ENCODE measurements at regions not wholly inside any gene's neighbourhood (a gene's known extent, or its start where the extent isn't known, plus 50 kb on each side); places are given as distances from the start of the nearest gene placed in this dataset.

GRCh38 chr6:156167016-156167624, 610.1 kb upstream of the ARID1B start:
- Histone ChIP-seq H3K27ac (peak overlapping the region; percentile 65 to 82), H3K4me3 (peak overlapping the region; percentile 22 to 63 (median 41)), H3K27me3 (no peaks in the 10 kb centered on the region), H3K4me1 (no peaks in the 10 kb centered on the region), H3K9me3 (no peaks in the 10 kb centered on the region), H3K36me3 (no peaks in the 10 kb centered on the region)
- peak in 1 of 2 donors; percentile 31 for DNase-seq (ENCODE audit: low spot score in 2 of 2)
- no peak for TF ChIP-seq POLR2A (IDR thresholded peaks at IDR 0.05)
- intact Hi-C loops (cut with DNase I; ENCODE audit: low total_unique reads), result no loop called here

DNA sequence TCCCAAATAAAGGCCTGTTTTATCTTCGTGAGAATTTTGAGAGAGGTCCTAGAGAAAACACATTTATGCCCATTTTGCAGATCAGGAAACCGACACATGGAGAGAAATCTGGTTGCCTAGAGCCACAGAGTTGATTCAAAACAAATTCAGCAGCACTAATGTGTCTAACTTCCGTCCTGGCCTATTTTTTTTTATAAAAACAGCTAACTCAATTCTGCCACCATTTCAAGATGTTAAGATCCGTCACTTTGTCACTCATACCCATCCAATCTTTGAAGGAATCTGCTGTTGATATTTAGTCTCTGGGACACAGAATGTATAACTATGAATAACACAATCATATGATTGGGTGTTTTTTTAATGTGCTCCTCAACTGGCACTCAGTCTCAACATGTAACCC, 611.1 kb upstream of the ARID1B start:
- H3K4me3 ChIP-seq, result no peak overlapping the region
- intact Hi-C loops (cut with DNase I; ENCODE audit: low total_unique reads), result no loop called here
- DNase-seq (ENCODE audit: low spot score in 2 of 2), result no peak
- TF ChIP-seq CTCF (IDR thresholded peaks at IDR 0.05), result no peak
- no peak for TF ChIP-seq POLR2A (IDR thresholded peaks at IDR 0.05)
- no peak for TF ChIP-seq POLR2AphosphoS5 (IDR thresholded peaks at IDR 0.05)
- no peaks in the 10 kb centered on the region for H3K4me1 ChIP-seq
- H3K27ac ChIP-seq, result peak overlapping the region in 1 of 2 donors; percentile 44
- H3K27me3 ChIP-seq, result no peaks in the 10 kb centered on the region
- no peaks in the 10 kb centered on the region for H3K9me3 ChIP-seq
- no peaks in the 10 kb centered on the region for H3K36me3 ChIP-seq

DNA sequence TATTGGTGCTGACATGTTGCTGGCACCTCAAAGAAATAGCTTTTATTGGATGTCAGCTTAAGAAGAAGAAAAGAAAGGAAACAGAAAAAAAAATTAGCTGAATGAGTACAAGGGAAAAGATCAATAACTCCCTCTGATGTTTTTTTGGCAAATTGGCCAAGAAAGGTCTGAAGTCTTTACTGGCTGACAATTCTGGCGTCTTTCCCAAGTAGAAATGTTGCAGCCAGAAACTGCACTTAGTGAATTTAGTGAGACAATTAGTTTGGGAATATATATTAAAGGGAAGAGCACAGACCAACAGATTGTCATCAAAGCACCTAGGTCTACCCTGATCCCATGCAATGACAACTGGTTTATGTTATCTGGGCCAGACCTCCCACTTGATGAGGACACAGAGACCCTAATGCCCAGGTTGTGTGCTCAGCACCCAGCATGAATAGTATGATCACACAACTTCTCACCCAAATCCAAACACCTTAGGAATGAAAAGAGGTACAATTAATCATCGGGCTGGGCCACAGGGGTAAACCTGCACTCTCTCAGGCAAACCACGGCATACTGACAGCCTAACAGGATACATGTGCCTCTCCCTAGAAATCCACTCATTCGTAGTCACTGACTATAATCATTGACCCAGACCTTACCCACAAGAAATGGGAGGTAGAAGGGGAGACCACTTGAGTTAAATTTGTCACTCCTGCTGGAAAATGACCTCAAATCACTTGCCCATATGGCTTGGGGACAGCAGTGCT, 612.3 kb upstream of the ARID1B start:
- intact Hi-C loops (cut with DNase I; ENCODE audit: low total_unique reads), result no loop called here
- no peaks in the 10 kb centered on the region for H3K27me3 ChIP-seq
- DNase-seq (ENCODE audit: low spot score in 2 of 2), result no peak
- peak overlapping the region in 1 of 2 donors; percentile 16 for H3K27ac ChIP-seq
- no peaks in the 10 kb centered on the region for H3K9me3 ChIP-seq
- H3K4me3 ChIP-seq, result no peak overlapping the region
- no peak for TF ChIP-seq CTCF (IDR thresholded peaks at IDR 0.05)
- no peak for TF ChIP-seq POLR2A (IDR thresholded peaks at IDR 0.05)
- TF ChIP-seq POLR2AphosphoS5 (IDR thresholded peaks at IDR 0.05), result no peak
- no peaks in the 10 kb centered on the region for H3K36me3 ChIP-seq
- H3K4me1 ChIP-seq, result no peaks in the 10 kb centered on the region

DNA sequence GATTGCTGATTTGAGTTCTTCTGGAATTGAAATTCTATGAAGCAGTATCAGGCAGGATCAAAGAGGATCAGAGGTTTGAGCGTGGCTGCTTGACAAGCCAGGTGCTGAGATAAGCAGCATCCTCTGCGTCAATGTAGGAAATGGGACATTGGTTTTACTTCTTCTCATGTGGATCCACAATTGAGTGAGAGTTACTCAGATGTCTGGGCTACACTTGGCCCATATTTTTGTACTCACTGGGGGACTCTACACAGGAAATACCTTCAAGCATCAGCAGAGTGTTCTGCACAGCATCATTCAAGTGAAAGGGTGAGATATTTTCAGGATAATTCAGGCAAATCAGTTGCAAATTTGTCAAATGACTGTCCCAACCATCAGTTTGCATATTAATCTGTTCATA, 613.9 kb upstream of the ARID1B start:
- no peaks in the 10 kb centered on the region for H3K4me1 ChIP-seq
- TF ChIP-seq CTCF (IDR thresholded peaks at IDR 0.05) (no peak), POLR2A (IDR thresholded peaks at IDR 0.05) (no peak), POLR2AphosphoS5 (IDR thresholded peaks at IDR 0.05) (no peak)
- no peak for DNase-seq (ENCODE audit: low spot score in 2 of 2)
- H3K36me3 ChIP-seq, result no peaks in the 10 kb centered on the region
- no peak overlapping the region for H3K4me3 ChIP-seq
- H3K27ac ChIP-seq, result no peak overlapping the region
- H3K9me3 ChIP-seq, result no peaks in the 10 kb centered on the region
- H3K27me3 ChIP-seq, result no peaks in the 10 kb centered on the region
- intact Hi-C loops (cut with DNase I; ENCODE audit: low total_unique reads), result loop anchor here (2.0 kb wide), 1 partner anchor 13 kb away; no protein-coding TSS in a partner anchor

GRCh38 chr6:156161471-156161870, 615.7 kb upstream of the ARID1B start:
- Histone ChIP-seq H3K4me3 (no peak overlapping the region), H3K9me3 (no peaks in the 10 kb centered on the region), H3K4me1 (no peaks in the 10 kb centered on the region), H3K27me3 (no peaks in the 10 kb centered on the region), H3K27ac (no peak overlapping the region), H3K36me3 (no peaks in the 10 kb centered on the region)
- intact Hi-C loops (cut with DNase I; ENCODE audit: low total_unique reads), result no loop called here
- no peak for DNase-seq (ENCODE audit: low spot score in 2 of 2)
- TF ChIP-seq POLR2A (IDR thresholded peaks at IDR 0.05), result no peak

GRCh38 chr6:156160795-156161165, 616.4 kb upstream of the ARID1B start:
- no peaks in the 10 kb centered on the region for H3K36me3 ChIP-seq
- no peaks in the 10 kb centered on the region for H3K4me1 ChIP-seq
- no peaks in the 10 kb centered on the region for H3K9me3 ChIP-seq
- TF ChIP-seq POLR2A (IDR thresholded peaks at IDR 0.05) (no peak), CTCF (IDR thresholded peaks at IDR 0.05) (no peak), POLR2AphosphoS5 (IDR thresholded peaks at IDR 0.05) (no peak)
- no peak for DNase-seq (ENCODE audit: low spot score in 2 of 2)
- no peaks in the 10 kb centered on the region for H3K27me3 ChIP-seq
- H3K4me3 ChIP-seq, result no peak overlapping the region
- no peak overlapping the region for H3K27ac ChIP-seq
- intact Hi-C loops (cut with DNase I; ENCODE audit: low total_unique reads), result no loop called here

Data from breast epithelium (tissue), 4 donors.